HG03521 (cell line): ENCODE measurements at regions not wholly inside any gene's neighbourhood (a gene's known extent, or its start where the extent isn't known, plus 50 kb on each side); places are given as distances from the start of the nearest gene placed in this dataset.
A peak's percentile ranks its signal among the peaks of the same experiment; 100 is the strongest.

Experiments
- ATAC-seq: cut with Tn5 transposase; IDR thresholded peaks from one replicate; pipeline ENCODE4 v1.9.1; 2021; ENCODE audit warnings: mild to moderate bottlenecking, moderate library complexity; ENCODE audit not compliant: unreplicated experiment

- no peak for ATAC-seq
Measured at GRCh38 chr6:20312606-20313005, 89.1 kb upstream of the E2F3 start.

- no peak for ATAC-seq
Measured at GRCh38 chr6:20313051-20313450, 88.6 kb upstream of the E2F3 start.

GRCh38 chr6:20313960-20314530, 87.6 kb upstream of the E2F3 start:
- no peak for ATAC-seq

GRCh38 chr6:20314866-20315845, 86.5 kb upstream of the E2F3 start:
- no peak for ATAC-seq

GRCh38 chr6:20317430-20317829, 84.2 kb upstream of the E2F3 start:
- ATAC-seq: no peak

- ATAC-seq: no peak
Measured at GRCh38 chr6:20318851-20319387, 82.8 kb upstream of the E2F3 start.

GRCh38 chr6:20319520-20320357, 81.9 kb upstream of the E2F3 start:
- ATAC-seq: peak; percentile 99

GRCh38 chr6:20325641-20326421, 75.8 kb upstream of the E2F3 start:
- no peak for ATAC-seq

- no peak for ATAC-seq
Measured at GRCh38 chr6:20326422-20326728, 75.3 kb upstream of the E2F3 start.

- ATAC-seq: no peak
Measured at GRCh38 chr6:20327141-20327540, 74.5 kb upstream of the E2F3 start.

GRCh38 chr6:20328266-20328923, 73.3 kb upstream of the E2F3 start:
- no peak for ATAC-seq

- ATAC-seq: no peak
Measured at GRCh38 chr6:20328924-20329300, 72.8 kb upstream of the E2F3 start.

- ATAC-seq: no peak
Measured at GRCh38 chr6:20331042-20331441, 70.6 kb upstream of the E2F3 start.

- ATAC-seq: no peak
Measured at GRCh38 chr6:20331625-20332024, 70.1 kb upstream of the E2F3 start.

- ATAC-seq: no peak
Measured at GRCh38 chr6:20332441-20333006, 69.2 kb upstream of the E2F3 start.

GRCh38 chr6:20333721-20334269, 67.9 kb upstream of the E2F3 start:
- no peak for ATAC-seq

- ATAC-seq: no peak
Measured at GRCh38 chr6:20334334-20334733, 67.3 kb upstream of the E2F3 start.

GRCh38 chr6:20334962-20335361, 66.7 kb upstream of the E2F3 start:
- ATAC-seq: no peak

- no peak for ATAC-seq
Measured at GRCh38 chr6:20335872-20336271, 65.8 kb upstream of the E2F3 start.
